GM18519 (cell line): ENCODE measurements at regions not wholly inside any gene's neighbourhood (a gene's known extent, or its start where the extent isn't known, plus 50 kb on each side); places are given as distances from the start of the nearest gene placed in this dataset.
"Not testable (repeated sequence)": the region's sequence is repeated elsewhere in the genome, so short reads cannot be mapped to it uniquely, and the experiment has no call there.

Experiments
- ATAC-seq: cut with Tn5 transposase; IDR thresholded peaks from one replicate; pipeline ENCODE4 v1.9.1; 2021; ENCODE audit warnings: mild to moderate bottlenecking, moderate library complexity; ENCODE audit not compliant: unreplicated experiment, low FRiP score

DNA sequence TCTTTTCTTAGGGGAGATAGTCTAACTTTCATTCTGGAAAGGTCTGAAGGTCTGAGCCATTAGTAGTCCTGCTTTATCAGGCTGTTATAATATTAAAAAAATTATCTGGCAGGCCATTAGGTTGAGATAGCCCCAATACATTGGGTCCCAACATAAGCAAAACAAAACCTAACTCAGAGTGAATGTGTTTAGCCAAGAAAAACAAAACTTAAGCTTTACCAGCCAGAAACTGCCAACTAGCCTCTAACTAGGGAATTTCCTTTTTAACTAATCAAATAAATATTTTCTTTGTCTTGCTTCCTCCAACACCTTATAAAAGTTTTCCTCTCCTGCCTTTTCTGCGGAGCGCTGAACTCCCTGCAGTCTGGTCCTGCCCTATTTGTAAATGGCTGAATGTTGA lies 1137.7 kb upstream of the CNTN5 start:
- ATAC-seq, result no peak

GRCh38 chr11:97888641-97889040 lies 1132.1 kb upstream of the CNTN5 start:
- no peak for ATAC-seq

DNA sequence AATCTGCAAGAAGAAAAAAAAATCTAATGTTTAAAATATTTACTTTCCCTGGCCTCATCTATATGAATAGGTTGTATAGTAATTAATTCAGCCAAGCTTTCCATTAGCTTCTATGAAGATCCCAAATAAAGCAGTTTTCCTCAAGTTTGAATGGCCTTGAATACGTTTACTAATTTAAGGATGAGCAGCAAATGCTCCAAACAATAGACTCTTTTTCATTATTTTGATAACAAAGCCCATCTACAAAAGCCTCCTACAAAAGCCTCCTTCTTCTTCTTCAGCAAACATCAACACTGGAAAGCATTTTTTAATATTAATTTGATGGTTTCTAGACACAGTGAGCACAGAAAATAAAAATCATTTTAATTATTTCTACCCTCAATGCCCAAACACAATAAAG lies 1130.3 kb upstream of the CNTN5 start:
- no peak for ATAC-seq

DNA sequence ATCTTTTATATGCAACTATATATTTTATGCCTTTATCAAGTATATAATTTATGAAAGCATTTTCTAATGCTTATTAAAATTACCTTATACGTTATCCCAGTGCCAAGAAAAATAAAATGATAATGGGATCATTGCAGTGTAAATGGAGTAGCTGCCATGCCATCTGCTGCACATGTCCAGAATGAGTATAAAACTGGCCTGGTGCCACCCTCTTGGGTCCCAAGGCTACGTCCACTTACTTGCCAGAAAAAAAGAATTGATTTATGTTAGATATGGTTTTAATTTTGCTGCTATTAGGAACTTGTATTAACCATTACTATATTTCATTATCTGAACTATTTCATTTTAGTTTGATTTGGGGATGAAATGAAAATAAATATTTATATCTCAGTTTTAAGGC lies 1127.1 kb upstream of the CNTN5 start:
- ATAC-seq, result no peak

GRCh38 chr11:97894978-97895377 lies 1125.8 kb upstream of the CNTN5 start:
- no peak for ATAC-seq

GRCh38 chr11:97895572-97895971 lies 1125.2 kb upstream of the CNTN5 start:
- ATAC-seq, result no peak

DNA sequence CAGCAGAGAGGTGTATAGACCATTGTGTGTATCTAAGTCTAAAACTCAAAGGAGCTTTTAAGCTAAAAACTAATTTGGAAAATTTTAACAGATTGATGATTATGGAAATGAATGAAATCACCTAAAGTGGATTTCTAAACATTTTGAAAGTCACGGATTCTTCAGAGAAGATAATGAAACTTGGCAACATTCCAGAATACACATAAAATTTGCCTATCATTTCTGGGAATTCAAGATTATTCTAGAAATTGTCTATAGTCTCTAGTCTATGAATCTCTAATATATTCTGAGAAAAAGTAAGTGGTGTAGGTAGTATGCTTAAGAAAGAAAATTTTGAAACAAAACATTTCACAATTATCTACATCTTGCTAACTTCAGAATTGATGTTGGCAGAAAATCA lies 1117.9 kb upstream of the CNTN5 start:
- ATAC-seq, result no peak

DNA sequence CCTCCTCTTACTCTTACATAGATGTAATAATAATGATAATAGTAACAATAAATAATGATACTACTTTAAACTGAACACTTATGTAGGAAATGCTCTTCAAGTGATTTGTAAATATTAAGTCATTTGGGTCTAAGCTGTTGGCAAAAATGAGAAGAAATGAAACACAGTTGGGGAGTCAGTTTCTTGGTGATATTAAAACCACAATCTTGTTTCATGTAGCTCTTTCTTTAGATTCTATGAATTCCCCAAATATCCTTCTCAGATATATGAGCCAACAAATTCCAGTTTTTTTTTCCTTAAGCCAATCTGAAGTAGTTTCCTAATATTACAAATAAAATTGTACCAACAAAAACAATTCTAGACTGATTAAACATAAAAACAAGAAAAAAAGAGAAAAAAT lies 1115.6 kb upstream of the CNTN5 start:
- ATAC-seq, result no peak

GRCh38 chr11:97905671-97906070 lies 1115.1 kb upstream of the CNTN5 start:
- ATAC-seq, result no peak

GRCh38 chr11:97908354-97908753 lies 1112.4 kb upstream of the CNTN5 start:
- no peak for ATAC-seq

DNA sequence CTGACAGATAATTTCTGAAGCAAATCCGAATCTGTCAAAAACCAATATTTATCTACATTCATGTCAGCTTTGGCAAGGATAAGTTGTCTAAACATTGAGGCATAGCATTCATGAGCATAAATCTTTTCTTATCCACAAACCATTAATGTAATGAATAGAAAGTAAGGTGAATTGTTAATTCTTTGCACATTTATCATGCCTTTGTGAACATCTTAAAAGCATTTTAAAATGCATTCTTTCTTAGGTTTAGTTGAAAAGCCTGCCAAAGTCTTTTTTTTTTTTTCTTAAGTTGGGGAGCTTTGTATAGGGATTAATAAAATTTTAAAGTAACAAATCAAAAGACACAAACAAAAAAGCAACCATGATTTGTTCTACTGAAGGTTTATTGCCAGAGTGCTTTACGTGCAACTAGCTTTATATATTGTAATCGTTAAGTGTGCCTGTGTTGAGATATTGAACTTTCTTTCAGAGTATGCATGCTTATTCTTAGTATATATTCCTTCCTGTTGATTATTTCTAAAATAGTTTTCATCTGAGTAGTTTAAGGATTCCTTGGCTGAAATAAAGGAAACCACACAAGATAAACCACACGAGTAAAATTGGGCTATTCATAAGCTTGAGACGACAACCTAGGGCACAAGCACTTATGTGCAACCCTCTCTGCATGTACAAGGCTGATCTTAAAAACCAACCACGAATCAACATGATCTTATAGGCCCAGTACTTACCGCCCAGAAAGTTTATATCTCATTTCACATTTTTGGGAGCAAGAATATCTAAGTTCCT lies 1110.9 kb upstream of the CNTN5 start:
- ATAC-seq, result no peak

DNA sequence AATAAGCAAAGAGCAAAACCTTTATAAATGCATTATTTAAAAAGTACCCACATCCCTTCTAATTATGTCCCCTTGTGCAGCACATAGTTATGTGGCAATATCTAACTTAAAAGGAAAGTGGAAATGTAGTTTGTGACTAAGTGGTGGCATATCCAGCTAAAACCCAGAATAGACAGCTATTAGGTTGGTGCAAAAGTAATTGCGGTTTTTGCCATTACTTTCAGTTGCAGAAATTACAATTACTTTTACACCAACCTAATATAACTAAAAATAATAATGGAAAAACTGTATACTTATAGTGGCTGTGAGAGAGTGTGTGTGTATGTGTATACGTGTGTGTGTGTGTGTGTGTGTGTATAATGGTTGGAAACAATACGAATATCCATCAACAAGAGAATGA lies 1108.1 kb upstream of the CNTN5 start:
- ATAC-seq, result no peak

GRCh38 chr11:97922933-97923332 lies 1097.8 kb upstream of the CNTN5 start:
- not testable (repeated sequence) for ATAC-seq

- ATAC-seq, result no peak
These were observed 1086.1 kb upstream of the CNTN5 start for GRCh38 chr11:97934572-97935208.

- ATAC-seq, result no peak
These were observed 1083.2 kb upstream of the CNTN5 start for GRCh38 chr11:97937501-97937900.

GRCh38 chr11:97938789-97939188 lies 1082.0 kb upstream of the CNTN5 start:
- no peak for ATAC-seq

- no peak for ATAC-seq
These were observed 1077.3 kb upstream of the CNTN5 start for GRCh38 chr11:97943493-97943892.

DNA sequence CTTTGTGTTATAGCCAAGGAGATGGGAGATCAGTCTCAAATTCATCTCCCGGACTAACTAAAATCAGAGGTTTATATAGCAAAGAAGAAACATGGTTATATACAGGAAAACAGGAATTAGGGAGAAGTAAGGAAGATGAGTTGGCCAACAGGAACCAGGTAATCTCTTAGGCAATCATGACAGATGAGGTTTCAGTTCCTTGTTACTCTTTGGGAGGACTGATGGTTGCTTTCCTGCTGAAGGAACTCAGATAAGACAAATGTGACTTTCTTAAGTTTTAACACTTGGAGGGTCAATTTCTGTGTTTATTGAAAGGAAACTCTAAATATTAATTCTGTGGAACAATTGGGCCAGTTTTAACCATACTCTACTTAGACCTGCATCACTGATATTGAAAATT lies 1072.0 kb upstream of the CNTN5 start:
- no peak for ATAC-seq

- no peak for ATAC-seq
These were observed 1065.2 kb upstream of the CNTN5 start for GRCh38 chr11:97955595-97955994.

DNA sequence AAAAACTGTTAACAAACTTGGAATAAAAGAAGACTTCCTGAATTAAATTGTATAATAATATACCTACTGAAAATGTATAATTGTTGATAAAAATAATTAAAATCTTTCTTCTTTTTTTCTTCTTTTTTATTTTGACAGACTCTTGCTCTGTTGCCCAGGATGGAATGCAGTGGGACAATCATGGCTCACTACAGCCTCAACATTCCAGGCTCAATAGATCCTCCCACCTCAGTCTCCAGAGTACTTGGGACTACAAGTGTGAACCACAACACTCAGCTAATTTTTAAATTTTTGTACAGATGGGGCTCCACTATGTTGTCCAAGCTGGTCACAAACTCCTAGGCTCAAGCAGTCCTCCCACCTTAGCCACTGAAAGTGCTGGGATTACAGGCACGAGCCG lies 1063.8 kb upstream of the CNTN5 start:
- no peak for ATAC-seq

- no peak for ATAC-seq
These were observed 1059.3 kb upstream of the CNTN5 start for GRCh38 chr11:97961431-97961830.

DNA sequence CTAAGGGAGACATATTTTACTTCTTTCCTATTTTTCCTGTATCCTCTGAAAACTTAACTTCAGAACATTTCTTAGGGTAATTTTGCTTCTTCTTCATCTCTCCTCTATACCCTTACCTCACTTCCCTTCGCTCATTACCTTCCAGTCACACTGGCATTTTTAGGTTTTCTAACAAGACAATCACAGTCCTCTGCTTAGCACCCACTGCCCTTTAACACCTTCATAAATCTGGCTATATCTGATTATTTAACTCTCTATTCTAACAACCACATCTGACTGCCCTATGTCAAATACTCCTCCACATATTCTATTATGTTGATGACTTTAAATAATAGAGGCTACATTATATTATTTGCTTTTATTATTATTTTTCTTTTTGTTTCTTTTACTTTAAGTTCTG lies 1058.0 kb upstream of the CNTN5 start:
- no peak for ATAC-seq
